ENCODE measurements at regions not wholly inside any gene's neighbourhood (a gene's known extent, or its start where the extent isn't known, plus 50 kb on each side); places are given as distances from the start of the nearest gene placed in this dataset.

DNA sequence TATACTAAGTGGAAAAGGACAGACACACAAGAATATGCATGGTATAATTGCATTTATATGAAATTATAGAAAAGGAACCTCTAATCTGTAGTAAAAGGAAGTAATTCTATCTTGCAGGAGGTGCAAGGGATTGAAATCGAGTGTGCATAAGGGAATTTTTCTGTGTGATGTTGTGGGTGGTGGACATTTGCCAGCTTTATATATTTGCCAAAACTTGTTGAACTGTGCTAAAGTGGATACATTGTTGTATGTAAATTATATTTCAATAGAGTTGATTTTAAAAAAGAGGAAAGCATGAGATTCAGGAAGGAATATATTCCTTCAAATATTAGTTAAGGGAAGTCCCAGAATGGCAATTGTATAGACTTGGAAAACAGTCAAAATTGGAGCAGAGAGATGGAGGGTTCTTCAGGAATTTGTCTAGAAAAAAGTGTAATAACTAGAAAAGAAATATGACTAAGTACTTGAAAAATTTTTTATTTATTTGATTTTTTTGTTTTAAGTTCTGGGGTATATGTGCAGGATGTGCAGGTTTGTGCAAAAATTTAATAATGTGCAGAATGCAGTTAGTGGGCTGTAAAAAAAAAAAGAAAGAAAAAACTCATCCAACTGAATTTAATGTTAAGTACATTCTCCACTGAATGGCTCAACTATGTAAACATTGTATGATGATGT lies 96.1 kb downstream of the ARL4A start:
- ChIA-PET CTCF (interaction anchor here (0.9 kb wide), 1 partner anchor 9 kb away, joined by 3 read pairs; no protein-coding TSS in a partner anchor), POLR2A (no interaction called here)
- TF ChIP-seq EZH2 (IDR thresholded peaks at IDR 0.05; ENCODE audit: borderline replicate concordance, low read depth, low read length, severe bottlenecking) (no peak), POLR2AphosphoS5 (IDR thresholded peaks at IDR 0.05; ENCODE audit: insufficient read depth, low read depth, low read length) (no peak), MYC (IDR thresholded peaks at IDR 0.05; ENCODE audit: low read depth, low read length) (no peak), POLR2A (IDR thresholded peaks at IDR 0.05; ENCODE audit: low read depth, low read length) (no peak), GATA2 (IDR thresholded peaks at IDR 0.05; ENCODE audit: insufficient read depth, insufficient read length, low read depth, low read length) (no peak), JUN (IDR thresholded peaks at IDR 0.05; ENCODE audit: borderline replicate concordance, insufficient read depth, insufficient read length, low read depth) (no peak), FOS (IDR thresholded peaks at IDR 0.05; ENCODE audit: borderline replicate concordance, insufficient read depth, low read length) (no peak)
- TF ChIP-seq, protein P1, sequence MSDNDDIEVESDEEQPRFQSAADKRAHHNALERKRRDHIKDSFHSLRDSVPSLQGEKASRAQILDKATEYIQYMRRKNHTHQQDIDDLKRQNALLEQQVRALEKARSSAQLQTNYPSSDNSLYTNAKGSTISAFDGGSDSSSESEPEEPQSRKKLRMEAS (IDR thresholded peaks at IDR 0.05; ENCODE audit: insufficient read depth, insufficient read length) = no peak
- Histone ChIP-seq H3K9ac (replicated peaks; ENCODE audit: extremely low read depth, insufficient read depth, low read length) (no peak overlapping the region), H4K20me1 (replicated peaks; ENCODE audit: control insufficient read depth, extremely low read depth, insufficient read depth, low read length) (no peaks in the 10 kb centered on the region), H3K79me2 (ENCODE audit: control insufficient read depth, insufficient read depth, low read length) (no peaks in the 10 kb centered on the region), H3K27me3 (ENCODE audit: control insufficient read depth in 2 of 2, insufficient read depth in 2 of 2, low read length in 2 of 2) (no peaks in the 10 kb centered on the region), H3K36me3 (ENCODE audit: control insufficient read depth in 2 of 2, extremely low read depth in 1 of 2, insufficient read depth in 2 of 2, low read length in 2 of 2) (no peaks in the 10 kb centered on the region), H2AFZ (ENCODE audit: low read depth, low read length) (no peak overlapping the region), H3K4me3 (replicated peaks in 1 of 3; ENCODE audit: insufficient read depth in 1 of 3, low read depth in 1 of 3, low read length in 3 of 3) (no peak overlapping the region), H3K27ac (ENCODE audit: insufficient read depth, low read depth, low read length) (no peak overlapping the region), H3K4me2 (ENCODE audit: insufficient read depth, low read length) (no peak overlapping the region), H3K4me1 (ENCODE audit: control insufficient read depth, extremely low read depth, insufficient read depth, low read length) (no peaks in the 10 kb centered on the region), H3K9me3 (replicated peaks; ENCODE audit: control insufficient read depth, insufficient read depth, low read length) (no peaks in the 10 kb centered on the region), H3K9me1 (replicated peaks; ENCODE audit: control insufficient read depth, extremely low read depth, insufficient read depth, low read length) (no peaks in the 10 kb centered on the region)
- peak; percentile 63 for DNase-seq (ENCODE audit: low read depth, low spot score)
- intact Hi-C loops (cut with micrococcal nuclease) (no loop called here), dilution Hi-C loops (cut with MboI; ENCODE audit: extremely low pct_ligation_motif_present, low sequenced_read_pairs) (no loop called here)
- FAIRE-seq = no peak
- BruUV-seq (replicated peaks) = no TSS peak

GRCh38 chr7:12785473-12785872 lies 98.0 kb downstream of the ARL4A start:
- H3K9me3 ChIP-seq (replicated peaks; ENCODE audit: control insufficient read depth, insufficient read depth, low read length) = no peaks in the 10 kb centered on the region
- DNase-seq (ENCODE audit: low read depth, low spot score) (no peak), FAIRE-seq (no peak)
- H3K36me3 ChIP-seq (ENCODE audit: control insufficient read depth in 2 of 2, extremely low read depth in 1 of 2, insufficient read depth in 2 of 2, low read length in 2 of 2) = no peaks in the 10 kb centered on the region
- no peak overlapping the region for H3K4me2 ChIP-seq (ENCODE audit: insufficient read depth, low read length)
- CTCF ChIA-PET = interaction anchor here (1.2 kb wide), 1 partner anchor 12 kb away, joined by 3 read pairs; no protein-coding TSS in a partner anchor
- H3K4me1 ChIP-seq (ENCODE audit: control insufficient read depth, extremely low read depth, insufficient read depth, low read length) = no peaks in the 10 kb centered on the region
- H4K20me1 ChIP-seq (replicated peaks; ENCODE audit: control insufficient read depth, extremely low read depth, insufficient read depth, low read length) = no peaks in the 10 kb centered on the region
- no peak overlapping the region for H3K9ac ChIP-seq (replicated peaks; ENCODE audit: extremely low read depth, insufficient read depth, low read length)
- H3K79me2 ChIP-seq (ENCODE audit: control insufficient read depth, insufficient read depth, low read length) = no peaks in the 10 kb centered on the region
- dilution Hi-C loops (cut with MboI; ENCODE audit: extremely low pct_ligation_motif_present, low sequenced_read_pairs) = no loop called here
- TF ChIP-seq JUN (IDR thresholded peaks at IDR 0.05; ENCODE audit: borderline replicate concordance, insufficient read depth, insufficient read length, low read depth) = no peak
- no peak overlapping the region for H2AFZ ChIP-seq (ENCODE audit: low read depth, low read length)
- no peak overlapping the region for H3K27ac ChIP-seq (ENCODE audit: insufficient read depth, low read depth, low read length)
- H3K9me1 ChIP-seq (replicated peaks; ENCODE audit: control insufficient read depth, extremely low read depth, insufficient read depth, low read length) = no peaks in the 10 kb centered on the region
- H3K4me3 ChIP-seq (replicated peaks in 1 of 3; ENCODE audit: insufficient read depth in 1 of 3, low read depth in 1 of 3, low read length in 3 of 3) = no peak overlapping the region
- POLR2A ChIA-PET = no interaction called here
- no peaks in the 10 kb centered on the region for H3K27me3 ChIP-seq (ENCODE audit: control insufficient read depth in 2 of 2, insufficient read depth in 2 of 2, low read length in 2 of 2)
- BruUV-seq (replicated peaks) = no TSS peak
- intact Hi-C loops (cut with micrococcal nuclease) = no loop called here

Measured in endothelial cell of umbilical vein (primary cell).